ENCODE measurements at regions not wholly inside any gene's neighbourhood (a gene's known extent, or its start where the extent isn't known, plus 50 kb on each side); places are given as distances from the start of the nearest gene placed in this dataset.

- TF ChIP-seq CTCF (IDR thresholded peaks at IDR 0.05), result no peak
- TF ChIP-seq POLR2A (IDR thresholded peaks at IDR 0.05), result no peak
Observed at GRCh38 chr7:137082391-137082790, 213.9 kb downstream of the CHRM2 start.
